ENCODE measurements at regions not wholly inside any gene's neighbourhood (a gene's known extent, or its start where the extent isn't known, plus 50 kb on each side); places are given as distances from the start of the nearest gene placed in this dataset.

DNA sequence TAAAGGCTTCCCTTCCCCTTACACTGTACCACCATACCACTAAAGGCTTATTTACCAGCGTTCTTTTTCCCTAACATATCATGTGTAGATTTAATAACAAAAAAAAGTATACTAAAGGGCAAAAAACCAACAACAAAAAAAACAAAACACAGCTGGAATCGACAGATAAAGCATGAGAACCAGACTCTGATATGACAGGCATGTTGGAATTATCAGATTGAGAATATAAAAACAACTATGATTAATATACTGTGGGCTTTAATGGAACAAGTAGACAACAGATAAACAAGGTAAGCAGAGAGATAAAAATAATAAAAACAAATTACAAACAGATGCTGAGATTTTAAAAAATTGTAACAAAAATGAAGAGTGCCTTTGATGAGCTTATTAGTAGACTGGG lies 754.1 kb upstream of the MDGA2 start:
- H3K4me3 Mint-ChIP-seq (ENCODE audit: unreplicated experiment): no peak overlapping the region
- no peaks in the 10 kb centered on the region for H3K4me1 Mint-ChIP-seq (ENCODE audit: low read depth, unreplicated experiment)
- H3K36me3 Mint-ChIP-seq (ENCODE audit: unreplicated experiment): no peaks in the 10 kb centered on the region
- TF ChIP-seq, protein P1, sequence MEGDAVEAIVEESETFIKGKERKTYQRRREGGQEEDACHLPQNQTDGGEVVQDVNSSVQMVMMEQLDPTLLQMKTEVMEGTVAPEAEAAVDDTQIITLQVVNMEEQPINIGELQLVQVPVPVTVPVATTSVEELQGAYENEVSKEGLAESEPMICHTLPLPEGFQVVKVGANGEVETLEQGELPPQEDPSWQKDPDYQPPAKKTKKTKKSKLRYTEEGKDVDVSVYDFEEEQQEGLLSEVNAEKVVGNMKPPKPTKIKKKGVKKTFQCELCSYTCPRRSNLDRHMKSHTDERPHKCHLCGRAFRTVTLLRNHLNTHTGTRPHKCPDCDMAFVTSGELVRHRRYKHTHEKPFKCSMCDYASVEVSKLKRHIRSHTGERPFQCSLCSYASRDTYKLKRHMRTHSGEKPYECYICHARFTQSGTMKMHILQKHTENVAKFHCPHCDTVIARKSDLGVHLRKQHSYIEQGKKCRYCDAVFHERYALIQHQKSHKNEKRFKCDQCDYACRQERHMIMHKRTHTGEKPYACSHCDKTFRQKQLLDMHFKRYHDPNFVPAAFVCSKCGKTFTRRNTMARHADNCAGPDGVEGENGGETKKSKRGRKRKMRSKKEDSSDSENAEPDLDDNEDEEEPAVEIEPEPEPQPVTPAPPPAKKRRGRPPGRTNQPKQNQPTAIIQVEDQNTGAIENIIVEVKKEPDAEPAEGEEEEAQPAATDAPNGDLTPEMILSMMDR (IDR thresholded peaks at IDR 0.05; ENCODE audit: partially characterized antibody, unreplicated experiment): no peak
- no peak for DNase-seq
- no peaks in the 10 kb centered on the region for H3K27me3 Mint-ChIP-seq (ENCODE audit: unreplicated experiment)
- no peaks in the 10 kb centered on the region for H3K9me3 Mint-ChIP-seq (ENCODE audit: unreplicated experiment)
- H3K27ac Mint-ChIP-seq (ENCODE audit: unreplicated experiment): no peak overlapping the region

DNA sequence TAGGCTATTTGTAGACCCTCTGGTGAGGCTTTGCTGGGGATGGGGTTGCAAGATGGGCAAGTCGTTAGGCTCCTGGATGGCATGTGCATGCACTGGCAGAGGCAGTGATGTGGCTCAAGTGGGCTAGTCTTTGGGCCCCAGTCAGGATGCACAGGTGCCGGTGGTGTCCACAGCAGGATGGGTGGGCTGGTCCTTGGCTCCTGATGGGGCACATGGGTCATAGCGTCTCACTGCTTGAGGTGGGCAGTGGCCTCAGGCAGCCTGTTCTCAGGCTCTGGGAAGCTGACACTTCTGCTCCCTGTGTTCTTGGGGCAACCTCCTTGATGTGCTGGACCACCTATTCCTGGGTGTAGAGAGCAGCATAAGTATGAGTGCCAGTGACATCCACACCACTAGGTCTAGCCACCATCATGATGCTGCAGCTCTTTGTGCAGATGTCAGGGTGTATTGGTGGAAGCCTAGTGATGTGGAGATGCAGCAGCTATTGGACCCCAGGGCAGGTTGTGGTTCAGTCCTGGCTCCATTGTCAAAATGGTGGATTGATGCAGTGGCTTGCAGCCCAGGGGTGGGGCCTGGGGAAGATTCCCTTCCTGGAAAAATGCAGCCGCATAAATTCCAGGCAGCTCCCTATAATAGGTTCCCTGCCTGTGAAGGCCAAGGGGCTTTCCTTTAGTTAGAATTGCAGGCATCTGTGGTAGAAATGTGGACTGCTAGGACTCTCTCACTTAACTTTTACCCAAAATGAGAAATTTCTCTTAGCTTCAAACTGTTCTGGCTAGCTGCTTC lies 742.5 kb upstream of the MDGA2 start:
- Mint-ChIP-seq H3K9me3 (ENCODE audit: unreplicated experiment) (peaks cover 2% of the 10 kb centered on the region), H3K36me3 (ENCODE audit: unreplicated experiment) (peaks cover 7% of the 10 kb centered on the region), H3K27me3 (ENCODE audit: unreplicated experiment) (no peaks in the 10 kb centered on the region), H3K27ac (ENCODE audit: unreplicated experiment) (no peak overlapping the region), H3K4me3 (ENCODE audit: unreplicated experiment) (no peak overlapping the region), H3K4me1 (ENCODE audit: low read depth, unreplicated experiment) (no peaks in the 10 kb centered on the region)
- no peak for DNase-seq
- TF ChIP-seq, protein P1 (IDR thresholded peaks at IDR 0.05; ENCODE audit: partially characterized antibody, unreplicated experiment): no peak

DNA sequence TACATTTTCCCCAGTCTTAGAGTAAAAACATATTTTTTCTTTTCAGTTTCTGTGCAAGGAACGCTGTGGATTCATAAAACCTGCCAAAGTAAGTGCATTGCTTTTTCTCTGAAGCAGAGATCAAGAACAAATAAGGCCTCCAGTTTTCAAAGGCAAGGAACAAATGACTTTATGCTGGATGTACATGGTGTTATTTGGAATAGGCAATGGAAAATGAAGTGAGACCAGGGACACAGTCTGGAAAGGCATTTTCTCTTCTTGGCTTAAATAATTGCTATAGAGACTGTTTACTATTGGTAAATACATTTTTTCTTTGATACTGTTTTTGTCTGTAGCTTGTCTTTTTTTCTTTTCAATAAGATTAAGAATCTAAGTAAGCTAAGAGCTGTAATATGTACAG lies 725.9 kb upstream of the MDGA2 start:
- H3K36me3 Mint-ChIP-seq (ENCODE audit: unreplicated experiment): no peaks in the 10 kb centered on the region
- H3K9me3 Mint-ChIP-seq (ENCODE audit: unreplicated experiment): no peaks in the 10 kb centered on the region
- no peak for DNase-seq
- H3K4me3 Mint-ChIP-seq (ENCODE audit: unreplicated experiment): no peak overlapping the region
- TF ChIP-seq, protein P1 (IDR thresholded peaks at IDR 0.05; ENCODE audit: partially characterized antibody, unreplicated experiment): no peak
- H3K4me1 Mint-ChIP-seq (ENCODE audit: low read depth, unreplicated experiment): no peaks in the 10 kb centered on the region
- no peak overlapping the region for H3K27ac Mint-ChIP-seq (ENCODE audit: unreplicated experiment)
- H3K27me3 Mint-ChIP-seq (ENCODE audit: unreplicated experiment): peaks cover 2% of the 10 kb centered on the region

DNA sequence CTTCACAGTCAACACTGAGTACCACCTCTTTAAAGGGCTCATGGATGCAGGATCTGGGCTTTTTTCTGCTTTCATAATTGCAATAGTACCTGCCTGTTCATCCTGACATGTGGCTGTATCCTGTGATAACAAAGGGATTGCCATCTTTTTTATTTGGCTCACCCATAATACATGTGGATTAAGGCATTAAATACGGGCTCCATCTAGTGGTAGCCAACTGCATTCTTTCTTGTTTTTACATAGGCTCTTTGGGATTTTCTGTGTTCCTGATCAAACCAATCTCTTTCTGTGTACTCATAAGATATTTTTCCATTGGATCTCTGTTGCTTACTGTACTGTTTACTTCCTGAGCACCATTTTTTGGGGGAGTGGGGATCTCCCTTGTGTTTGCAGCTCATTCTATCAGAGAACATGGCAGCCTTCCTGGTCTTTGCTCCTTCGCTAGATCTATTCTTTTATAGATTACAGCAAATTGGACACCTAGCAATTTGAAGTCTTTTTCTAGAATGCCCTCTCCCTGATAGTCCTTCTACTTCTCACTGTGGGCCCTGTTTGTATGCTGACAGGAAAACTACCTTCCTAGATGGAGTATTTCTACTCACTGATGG lies 723.4 kb upstream of the MDGA2 start:
- TF ChIP-seq, protein P1 (IDR thresholded peaks at IDR 0.05; ENCODE audit: partially characterized antibody, unreplicated experiment): peak; percentile 73
- Mint-ChIP-seq H3K36me3 (ENCODE audit: unreplicated experiment) (no peaks in the 10 kb centered on the region), H3K27ac (ENCODE audit: unreplicated experiment) (no peak overlapping the region), H3K4me1 (ENCODE audit: low read depth, unreplicated experiment) (no peaks in the 10 kb centered on the region), H3K4me3 (ENCODE audit: unreplicated experiment) (no peak overlapping the region), H3K9me3 (ENCODE audit: unreplicated experiment) (no peaks in the 10 kb centered on the region), H3K27me3 (ENCODE audit: unreplicated experiment) (no peaks in the 10 kb centered on the region)
- no peak for DNase-seq

GRCh38 chr14:48391661-48392060 lies 716.3 kb upstream of the MDGA2 start:
- H3K27ac Mint-ChIP-seq (ENCODE audit: unreplicated experiment): no peak overlapping the region
- no peak overlapping the region for H3K4me3 Mint-ChIP-seq (ENCODE audit: unreplicated experiment)
- DNase-seq: no peak
- TF ChIP-seq, protein P1 (IDR thresholded peaks at IDR 0.05; ENCODE audit: partially characterized antibody, unreplicated experiment): no peak
- no peaks in the 10 kb centered on the region for H3K4me1 Mint-ChIP-seq (ENCODE audit: low read depth, unreplicated experiment)
- H3K9me3 Mint-ChIP-seq (ENCODE audit: unreplicated experiment): no peaks in the 10 kb centered on the region
- no peaks in the 10 kb centered on the region for H3K36me3 Mint-ChIP-seq (ENCODE audit: unreplicated experiment)
- no peaks in the 10 kb centered on the region for H3K27me3 Mint-ChIP-seq (ENCODE audit: unreplicated experiment)

Data from glutamatergic neuron (in vitro differentiated cells).